ENCODE measurements at regions not wholly inside any gene's neighbourhood (a gene's known extent, or its start where the extent isn't known, plus 50 kb on each side); places are given as distances from the start of the nearest gene placed in this dataset.
"Not testable (repeated sequence)": the region's sequence is repeated elsewhere in the genome, so short reads cannot be mapped to it uniquely, and the experiment has no call there.

DNA sequence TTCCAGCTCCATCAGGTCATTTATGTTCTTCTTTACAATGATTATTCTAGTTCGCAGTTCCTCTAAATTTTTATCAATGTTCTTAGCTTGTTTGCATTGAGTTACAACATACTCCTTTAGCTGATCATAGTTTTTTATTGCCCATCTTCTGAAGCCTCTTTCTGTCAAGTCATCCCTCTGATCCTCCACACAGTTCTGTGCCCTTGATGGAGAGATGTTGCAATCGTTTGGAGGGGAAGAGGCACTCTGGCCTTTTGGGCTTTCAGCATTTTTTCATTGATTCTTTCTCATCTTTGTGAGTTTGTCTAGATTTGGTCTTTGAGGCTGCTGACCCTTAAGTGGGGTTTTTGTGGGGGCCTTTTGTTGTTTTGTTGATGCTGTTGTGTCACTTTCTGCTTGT, 234.6 kb upstream of the CBLB start:
- TF ChIP-seq, protein P1, sequence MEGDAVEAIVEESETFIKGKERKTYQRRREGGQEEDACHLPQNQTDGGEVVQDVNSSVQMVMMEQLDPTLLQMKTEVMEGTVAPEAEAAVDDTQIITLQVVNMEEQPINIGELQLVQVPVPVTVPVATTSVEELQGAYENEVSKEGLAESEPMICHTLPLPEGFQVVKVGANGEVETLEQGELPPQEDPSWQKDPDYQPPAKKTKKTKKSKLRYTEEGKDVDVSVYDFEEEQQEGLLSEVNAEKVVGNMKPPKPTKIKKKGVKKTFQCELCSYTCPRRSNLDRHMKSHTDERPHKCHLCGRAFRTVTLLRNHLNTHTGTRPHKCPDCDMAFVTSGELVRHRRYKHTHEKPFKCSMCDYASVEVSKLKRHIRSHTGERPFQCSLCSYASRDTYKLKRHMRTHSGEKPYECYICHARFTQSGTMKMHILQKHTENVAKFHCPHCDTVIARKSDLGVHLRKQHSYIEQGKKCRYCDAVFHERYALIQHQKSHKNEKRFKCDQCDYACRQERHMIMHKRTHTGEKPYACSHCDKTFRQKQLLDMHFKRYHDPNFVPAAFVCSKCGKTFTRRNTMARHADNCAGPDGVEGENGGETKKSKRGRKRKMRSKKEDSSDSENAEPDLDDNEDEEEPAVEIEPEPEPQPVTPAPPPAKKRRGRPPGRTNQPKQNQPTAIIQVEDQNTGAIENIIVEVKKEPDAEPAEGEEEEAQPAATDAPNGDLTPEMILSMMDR (IDR thresholded peaks at IDR 0.05) = no peak
- H3K36me3 Mint-ChIP-seq (ENCODE audit: low read depth) = peaks cover 13% of the 10 kb centered on the region
- H3K27ac Mint-ChIP-seq = no peak overlapping the region
- DNase-seq = no peak
- H3K9me3 Mint-ChIP-seq = peaks cover 53% of the 10 kb centered on the region
- peaks cover 6% of the 10 kb centered on the region for H3K27me3 Mint-ChIP-seq (ENCODE audit: low read depth, poor library complexity)
- no peak overlapping the region for H3K4me3 Mint-ChIP-seq
- no peaks in the 10 kb centered on the region for H3K4me1 Mint-ChIP-seq

DNA sequence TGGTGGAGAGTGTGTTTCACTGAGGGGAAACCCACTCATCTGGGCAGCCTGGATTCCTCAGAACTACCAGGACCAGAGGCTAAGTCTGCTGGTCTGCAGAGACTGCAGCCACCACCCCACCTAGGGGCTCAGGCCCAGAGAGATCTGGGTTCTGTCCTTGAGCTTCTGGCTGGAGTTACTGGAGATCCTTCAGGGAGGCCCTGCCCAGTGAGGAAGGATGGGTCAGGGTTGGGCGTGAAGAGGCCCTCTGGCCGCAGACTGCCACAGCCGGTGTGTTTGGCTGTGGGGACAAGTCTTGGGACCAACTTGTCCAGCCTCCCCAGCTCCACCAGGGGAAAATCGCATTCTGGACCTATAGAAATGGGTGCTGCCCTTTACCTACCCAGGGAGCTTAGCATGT, 235.3 kb upstream of the CBLB start:
- Mint-ChIP-seq H3K27me3 (ENCODE audit: low read depth, poor library complexity) (peaks cover 6% of the 10 kb centered on the region), H3K9me3 (peaks cover 47% of the 10 kb centered on the region), H3K36me3 (ENCODE audit: low read depth) (peaks cover 13% of the 10 kb centered on the region), H3K4me3 (no peak overlapping the region), H3K27ac (no peak overlapping the region), H3K4me1 (no peaks in the 10 kb centered on the region)
- no peak for DNase-seq
- TF ChIP-seq, protein P1 (IDR thresholded peaks at IDR 0.05) = no peak

DNA sequence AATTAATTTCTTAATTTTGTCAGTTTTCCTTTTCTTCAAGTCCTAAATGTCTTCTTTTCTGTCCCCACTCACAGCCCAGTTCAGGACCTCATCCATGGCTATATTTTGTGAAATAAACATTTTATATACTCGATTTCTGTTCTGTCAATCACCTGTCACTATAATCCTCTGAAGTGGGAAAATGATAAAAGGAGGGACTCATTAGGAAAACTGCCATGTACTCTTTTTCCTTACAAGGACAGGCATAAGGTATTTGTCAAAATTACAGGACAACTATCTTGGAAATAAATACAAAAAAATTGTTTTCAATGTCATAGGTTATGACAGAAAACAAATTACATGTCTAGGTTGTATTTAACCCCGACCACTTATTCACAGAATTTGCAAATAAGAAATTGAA, 240.1 kb upstream of the CBLB start:
- no peak overlapping the region for H3K4me3 Mint-ChIP-seq
- peaks cover 6% of the 10 kb centered on the region for H3K27me3 Mint-ChIP-seq (ENCODE audit: low read depth, poor library complexity)
- no peaks in the 10 kb centered on the region for H3K4me1 Mint-ChIP-seq
- no peak overlapping the region for H3K27ac Mint-ChIP-seq
- TF ChIP-seq, protein P1 (IDR thresholded peaks at IDR 0.05) = no peak
- DNase-seq = no peak
- H3K36me3 Mint-ChIP-seq (ENCODE audit: low read depth) = no peaks in the 10 kb centered on the region
- no peaks in the 10 kb centered on the region for H3K9me3 Mint-ChIP-seq

DNA sequence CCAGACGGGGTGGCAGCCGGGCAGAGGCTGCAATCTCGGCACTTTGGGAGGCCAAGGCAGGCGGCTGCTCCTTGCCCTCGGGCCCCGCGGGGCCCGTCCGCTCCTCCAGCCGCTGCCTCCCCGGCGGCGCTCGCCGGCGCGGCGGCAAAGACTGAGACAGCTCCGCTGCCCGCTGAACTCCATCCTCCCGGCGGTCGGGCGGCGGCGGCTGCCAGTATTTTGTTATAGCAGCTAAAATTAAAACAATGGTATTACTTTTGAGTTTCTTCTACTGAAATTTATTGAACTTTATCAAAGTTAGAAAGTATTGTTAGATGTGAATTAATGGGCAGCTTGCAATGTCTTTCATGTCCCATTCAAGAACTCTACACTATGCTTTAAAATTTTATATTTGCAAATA, 243.7 kb upstream of the CBLB start:
- H3K36me3 Mint-ChIP-seq (ENCODE audit: low read depth); H3K9me3 Mint-ChIP-seq; DNase-seq; H3K27me3 Mint-ChIP-seq (ENCODE audit: low read depth, poor library complexity); H3K4me3 Mint-ChIP-seq; H3K4me1 Mint-ChIP-seq; H3K27ac Mint-ChIP-seq: not testable (repeated sequence)

DNA sequence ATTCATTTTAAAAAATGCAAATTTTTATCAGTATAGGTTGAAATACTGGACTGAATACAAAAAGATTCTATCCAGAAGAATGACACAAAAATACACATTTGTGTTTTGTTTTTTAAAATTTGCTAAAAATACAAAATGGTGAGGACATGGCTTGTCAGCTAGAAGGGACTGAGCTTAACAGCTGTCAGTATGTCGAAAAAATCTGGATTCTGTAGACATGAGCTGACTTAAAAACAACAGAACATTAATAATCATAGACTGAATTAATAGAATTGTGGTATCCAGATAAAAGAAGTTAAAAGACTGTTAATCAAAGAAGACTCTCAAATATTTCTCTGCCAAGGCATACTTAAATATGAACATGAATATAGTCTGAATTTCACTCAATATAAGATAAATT, 244.9 kb upstream of the CBLB start:
- no peak overlapping the region for H3K4me3 Mint-ChIP-seq
- no peaks in the 10 kb centered on the region for H3K4me1 Mint-ChIP-seq
- TF ChIP-seq, protein P1 (IDR thresholded peaks at IDR 0.05) = no peak

DNA sequence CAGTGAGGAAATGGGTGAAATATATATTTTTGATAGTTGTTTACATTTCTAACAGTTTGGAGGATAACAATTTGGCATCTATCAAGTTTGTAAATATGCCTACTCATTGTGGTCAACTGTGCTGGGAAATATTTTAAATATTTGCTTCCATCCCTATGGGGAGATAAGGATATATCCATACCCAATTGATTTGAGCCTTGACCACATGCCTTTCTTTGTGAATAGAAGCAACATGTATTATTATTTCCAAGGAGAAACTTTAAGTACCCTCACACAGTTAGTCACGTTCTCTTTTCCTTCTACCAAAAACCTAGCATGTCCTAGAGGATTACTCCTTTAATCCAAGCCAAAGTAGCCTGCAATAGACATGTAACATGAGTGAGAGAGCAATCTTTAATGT, 245.4 kb upstream of the CBLB start:
- no peaks in the 10 kb centered on the region for H3K36me3 Mint-ChIP-seq (ENCODE audit: low read depth)

More for the DNA sequence above, 244.9 kb upstream of the CBLB start:
- no peaks in the 10 kb centered on the region for H3K36me3 Mint-ChIP-seq (ENCODE audit: low read depth)
- H3K9me3 Mint-ChIP-seq = no peaks in the 10 kb centered on the region
- no peak for DNase-seq
- H3K27me3 Mint-ChIP-seq (ENCODE audit: low read depth, poor library complexity) = peaks cover 2% of the 10 kb centered on the region
- H3K27ac Mint-ChIP-seq = no peak overlapping the region

More for the DNA sequence above, 245.4 kb upstream of the CBLB start:
- H3K9me3 Mint-ChIP-seq = no peaks in the 10 kb centered on the region
- TF ChIP-seq, protein P1 (IDR thresholded peaks at IDR 0.05) = no peak
- no peak for DNase-seq
- H3K4me1 Mint-ChIP-seq = no peaks in the 10 kb centered on the region
- H3K4me3 Mint-ChIP-seq = no peak overlapping the region
- H3K27ac Mint-ChIP-seq = no peak overlapping the region
- H3K27me3 Mint-ChIP-seq (ENCODE audit: low read depth, poor library complexity) = peaks cover 2% of the 10 kb centered on the region
